Duodenal mucosa (tissue), 2 donors: ENCODE measurements at regions not wholly inside any gene's neighbourhood (a gene's known extent, or its start where the extent isn't known, plus 50 kb on each side); places are given as distances from the start of the nearest gene placed in this dataset.

Source experiments
- H3K27ac ChIP-seq: one replicate; pipeline ENCODE4 v1.7.0; 2013; ENCODE audit warnings: low read depth, low read length
- H3K27me3 ChIP-seq, 2 donors: one replicate each; pipeline ENCODE4 v1.7.0; 2013; ENCODE audit warnings: low read length in 2 of 2, control low read depth in 1 of 2; ENCODE audit not compliant: insufficient read depth in 2 of 2, control insufficient read depth in 1 of 2
- H3K36me3 ChIP-seq, 2 donors: one replicate each; pipeline ENCODE4 v1.7.0; 2013; ENCODE audit warnings: low read length in 2 of 2, control low read depth in 1 of 2; ENCODE audit not compliant: insufficient read depth in 2 of 2, control insufficient read depth in 1 of 2
- H3K4me1 ChIP-seq, 2 donors: one replicate each; pipeline ENCODE4 v1.7.0; 2013; ENCODE audit warnings: low read length in 2 of 2, control low read depth in 1 of 2; ENCODE audit not compliant: insufficient read depth in 2 of 2, control insufficient read depth in 1 of 2
- H3K4me3 ChIP-seq, 2 donors: one replicate each; pipeline ENCODE4 v1.7.0; 2013; ENCODE audit warnings: low read length in 2 of 2, low read depth in 1 of 2
- H3K9ac ChIP-seq, 2 donors: one replicate each; pipeline ENCODE4 v1.7.0; 2013; ENCODE audit warnings: low read length in 2 of 2, low read depth in 1 of 2
- H3K9me3 ChIP-seq, 2 donors: one replicate each; pipeline ENCODE4 v1.7.0; 2013; ENCODE audit warnings: low read length in 2 of 2, control low read depth in 1 of 2; ENCODE audit not compliant: control insufficient read depth in 1 of 2

GRCh38 chrX:74231625-74232024 lies 72.4 kb upstream of the ZCCHC13 start:
- Histone ChIP-seq H3K9me3 (no peaks in the 10 kb centered on the region), H3K4me3 (no peak overlapping the region), H3K36me3 (no peaks in the 10 kb centered on the region), H3K27ac (no peak overlapping the region), H3K9ac (no peak overlapping the region), H3K4me1 (no peaks in the 10 kb centered on the region), H3K27me3 (no peaks in the 10 kb centered on the region)

- no peak overlapping the region for H3K4me3 ChIP-seq
- no peaks in the 10 kb centered on the region for H3K36me3 ChIP-seq
- no peak overlapping the region for H3K9ac ChIP-seq
- no peaks in the 10 kb centered on the region for H3K4me1 ChIP-seq
- no peaks in the 10 kb centered on the region for H3K27me3 ChIP-seq
- H3K9me3 ChIP-seq, result no peaks in the 10 kb centered on the region
- H3K27ac ChIP-seq, result no peak overlapping the region
Observed at GRCh38 chrX:74230094-74230493, 73.9 kb upstream of the ZCCHC13 start.

GRCh38 chrX:74225111-74225510 lies 78.9 kb upstream of the ZCCHC13 start:
- H3K4me1 ChIP-seq, result no peaks in the 10 kb centered on the region
- H3K4me3 ChIP-seq, result no peak overlapping the region
- no peaks in the 10 kb centered on the region for H3K9me3 ChIP-seq
- no peaks in the 10 kb centered on the region for H3K27me3 ChIP-seq
- H3K27ac ChIP-seq, result no peak overlapping the region
- peaks cover 0 to 7% of the 10 kb centered on the region in 2 donors for H3K36me3 ChIP-seq
- no peak overlapping the region for H3K9ac ChIP-seq

- H3K27me3 ChIP-seq, result no peaks in the 10 kb centered on the region
- peaks cover 4 to 17% of the 10 kb centered on the region in 2 donors for H3K36me3 ChIP-seq
- peaks cover 0 to 5% of the 10 kb centered on the region in 2 donors for H3K4me1 ChIP-seq
- H3K27ac ChIP-seq, result no peak overlapping the region
- H3K4me3 ChIP-seq, result no peak overlapping the region
- H3K9ac ChIP-seq, result no peak overlapping the region
- H3K9me3 ChIP-seq, result no peaks in the 10 kb centered on the region
Observed at GRCh38 chrX:74220277-74220676, 83.7 kb upstream of the ZCCHC13 start.

GRCh38 chrX:74218895-74219294 lies 85.1 kb upstream of the ZCCHC13 start:
- H3K36me3 ChIP-seq, result peaks cover 11 to 30% of the 10 kb centered on the region in 2 donors
- no peak overlapping the region for H3K9ac ChIP-seq
- no peak overlapping the region for H3K27ac ChIP-seq
- peaks cover 0 to 5% of the 10 kb centered on the region in 2 donors for H3K4me1 ChIP-seq
- no peaks in the 10 kb centered on the region for H3K9me3 ChIP-seq
- no peak overlapping the region for H3K4me3 ChIP-seq
- no peaks in the 10 kb centered on the region for H3K27me3 ChIP-seq

- Histone ChIP-seq H3K4me1 (peaks cover 0 to 5% of the 10 kb centered on the region in 2 donors), H3K9ac (no peak overlapping the region), H3K27ac (no peak overlapping the region), H3K9me3 (no peaks in the 10 kb centered on the region), H3K4me3 (no peak overlapping the region), H3K27me3 (no peaks in the 10 kb centered on the region), H3K36me3 (peaks cover 11 to 34% of the 10 kb centered on the region in 2 donors)
Observed at GRCh38 chrX:74216421-74216820, 87.6 kb upstream of the ZCCHC13 start.

- Histone ChIP-seq H3K36me3 (peaks cover 11 to 30% of the 10 kb centered on the region in 2 donors), H3K27ac (no peak overlapping the region), H3K9me3 (no peaks in the 10 kb centered on the region), H3K27me3 (no peaks in the 10 kb centered on the region), H3K9ac (no peak overlapping the region), H3K4me1 (peaks cover 0 to 5% of the 10 kb centered on the region in 2 donors), H3K4me3 (no peak overlapping the region)
Observed at GRCh38 chrX:74211911-74212310, 92.1 kb upstream of the ZCCHC13 start.

- no peak overlapping the region for H3K27ac ChIP-seq
- no peaks in the 10 kb centered on the region for H3K4me1 ChIP-seq
- H3K4me3 ChIP-seq, result no peak overlapping the region
- no peaks in the 10 kb centered on the region for H3K27me3 ChIP-seq
- H3K9ac ChIP-seq, result no peak overlapping the region
- peaks cover 0 to 25% of the 10 kb centered on the region in 2 donors for H3K36me3 ChIP-seq
- no peaks in the 10 kb centered on the region for H3K9me3 ChIP-seq
Observed at GRCh38 chrX:74207539-74207938, 96.4 kb upstream of the ZCCHC13 start.

- H3K4me3 ChIP-seq, result no peak overlapping the region
- H3K27me3 ChIP-seq, result no peaks in the 10 kb centered on the region
- no peak overlapping the region for H3K9ac ChIP-seq
Observed at GRCh38 chrX:74195605-74196004, 108.4 kb upstream of the ZCCHC13 start.

GRCh38 chrX:74195120-74195519 lies 108.9 kb upstream of the ZCCHC13 start:
- H3K9me3 ChIP-seq, result no peaks in the 10 kb centered on the region
- no peaks in the 10 kb centered on the region for H3K4me1 ChIP-seq
- H3K9ac ChIP-seq, result no peak overlapping the region
- no peaks in the 10 kb centered on the region for H3K36me3 ChIP-seq
- H3K27ac ChIP-seq, result no peak overlapping the region
- no peak overlapping the region for H3K4me3 ChIP-seq
- no peaks in the 10 kb centered on the region for H3K27me3 ChIP-seq

More at GRCh38 chrX:74195605-74196004, 108.4 kb upstream of the ZCCHC13 start:
- no peaks in the 10 kb centered on the region for H3K4me1 ChIP-seq
- no peak overlapping the region for H3K27ac ChIP-seq
- no peaks in the 10 kb centered on the region for H3K36me3 ChIP-seq
- no peaks in the 10 kb centered on the region for H3K9me3 ChIP-seq

- no peaks in the 10 kb centered on the region for H3K9me3 ChIP-seq
- H3K27ac ChIP-seq, result no peak overlapping the region
- no peaks in the 10 kb centered on the region for H3K4me1 ChIP-seq
- no peaks in the 10 kb centered on the region for H3K36me3 ChIP-seq
- H3K4me3 ChIP-seq, result no peak overlapping the region
- H3K27me3 ChIP-seq, result no peaks in the 10 kb centered on the region
- no peak overlapping the region for H3K9ac ChIP-seq
Observed at GRCh38 chrX:74187211-74187610, 116.8 kb upstream of the ZCCHC13 start.
